ENCODE measurements at regions not wholly inside any gene's neighbourhood (a gene's known extent, or its start where the extent isn't known, plus 50 kb on each side); places are given as distances from the start of the nearest gene placed in this dataset.

DNA sequence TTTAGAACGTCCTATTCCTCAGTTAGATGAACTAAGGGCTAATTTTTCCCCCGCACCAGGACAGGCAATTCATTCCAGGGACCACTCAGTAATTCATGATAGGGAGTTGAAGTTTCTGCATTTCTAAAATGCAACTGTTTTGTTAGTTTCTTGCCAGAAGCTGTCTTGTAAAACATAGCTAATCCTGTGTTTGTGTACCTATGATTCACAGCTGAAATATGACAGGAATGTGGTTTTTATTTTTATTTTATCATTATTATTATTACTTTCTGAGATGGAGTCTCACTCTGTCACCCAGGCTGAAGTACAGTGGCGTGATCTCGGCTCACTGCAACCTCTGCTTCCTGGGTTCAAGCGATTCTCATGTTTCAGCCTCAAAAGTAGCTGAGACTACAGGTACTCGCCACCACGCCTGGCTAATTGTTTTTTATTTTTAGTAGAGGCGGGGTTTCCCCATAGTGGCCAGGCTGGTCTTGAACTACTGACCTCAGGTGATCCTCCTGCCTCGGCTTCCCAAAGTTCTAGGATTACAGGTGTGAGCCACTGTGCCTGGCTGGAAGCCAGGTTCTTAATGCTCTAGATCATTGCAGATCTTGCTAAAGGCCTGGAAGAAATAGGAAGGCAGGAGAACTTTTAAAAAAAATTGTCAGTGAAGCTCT, 154.8 kb upstream of the FHL2 start:
- TF ChIP-seq, protein P1, sequence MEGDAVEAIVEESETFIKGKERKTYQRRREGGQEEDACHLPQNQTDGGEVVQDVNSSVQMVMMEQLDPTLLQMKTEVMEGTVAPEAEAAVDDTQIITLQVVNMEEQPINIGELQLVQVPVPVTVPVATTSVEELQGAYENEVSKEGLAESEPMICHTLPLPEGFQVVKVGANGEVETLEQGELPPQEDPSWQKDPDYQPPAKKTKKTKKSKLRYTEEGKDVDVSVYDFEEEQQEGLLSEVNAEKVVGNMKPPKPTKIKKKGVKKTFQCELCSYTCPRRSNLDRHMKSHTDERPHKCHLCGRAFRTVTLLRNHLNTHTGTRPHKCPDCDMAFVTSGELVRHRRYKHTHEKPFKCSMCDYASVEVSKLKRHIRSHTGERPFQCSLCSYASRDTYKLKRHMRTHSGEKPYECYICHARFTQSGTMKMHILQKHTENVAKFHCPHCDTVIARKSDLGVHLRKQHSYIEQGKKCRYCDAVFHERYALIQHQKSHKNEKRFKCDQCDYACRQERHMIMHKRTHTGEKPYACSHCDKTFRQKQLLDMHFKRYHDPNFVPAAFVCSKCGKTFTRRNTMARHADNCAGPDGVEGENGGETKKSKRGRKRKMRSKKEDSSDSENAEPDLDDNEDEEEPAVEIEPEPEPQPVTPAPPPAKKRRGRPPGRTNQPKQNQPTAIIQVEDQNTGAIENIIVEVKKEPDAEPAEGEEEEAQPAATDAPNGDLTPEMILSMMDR (IDR thresholded peaks at IDR 0.05): no peak
- TF ChIP-seq POLR2AphosphoS5 (IDR thresholded peaks at IDR 0.05): no peak

Data from esophagus muscularis mucosa (tissue), 3 donors.